ENCODE measurements at regions not wholly inside any gene's neighbourhood (a gene's known extent, or its start where the extent isn't known, plus 50 kb on each side); places are given as distances from the start of the nearest gene placed in this dataset.

GRCh38 chr2:146764301-146764700 lies 1080.5 kb upstream of the ACVR2A start:
- TF ChIP-seq CTCF (IDR thresholded peaks at IDR 0.05): no peak
- no peak for TF ChIP-seq EZH2 (IDR thresholded peaks at IDR 0.05; ENCODE audit: borderline replicate concordance, insufficient read depth, low read depth, low read length, poor library complexity, severe bottlenecking)
